Esophagus muscularis mucosa (tissue), 3 donors: ENCODE measurements at regions not wholly inside any gene's neighbourhood (a gene's known extent, or its start where the extent isn't known, plus 50 kb on each side); places are given as distances from the start of the nearest gene placed in this dataset.
"Not testable (repeated sequence)": the region's sequence is repeated elsewhere in the genome, so short reads cannot be mapped to it uniquely, and the experiment has no call there.

ENCODE experiments used
- POLR2A ChIP-seq: fragments of 450-650 bp; IDR thresholded peaks from one replicate; pipeline ENCODE4 v1.6.1; 2017; ENCODE audit warnings: antibody characterized with exemption, moderate library complexity, mild to moderate bottlenecking, low read depth
- TF ChIP-seq, protein P1 (sequence below), 3 experiments: fragments of 200-600 bp in 2 of 3; fragments of 450-650 bp in 1 of 3; sonication (generic) in 2 of 3; IDR thresholded peaks; one replicate each; pipeline ENCODE4 v1.5.1; 2017 to 2019; ENCODE audit warnings: antibody characterized with exemption in 3 of 3, mild to moderate bottlenecking in 2 of 3, moderate library complexity in 1 of 3

DNA sequence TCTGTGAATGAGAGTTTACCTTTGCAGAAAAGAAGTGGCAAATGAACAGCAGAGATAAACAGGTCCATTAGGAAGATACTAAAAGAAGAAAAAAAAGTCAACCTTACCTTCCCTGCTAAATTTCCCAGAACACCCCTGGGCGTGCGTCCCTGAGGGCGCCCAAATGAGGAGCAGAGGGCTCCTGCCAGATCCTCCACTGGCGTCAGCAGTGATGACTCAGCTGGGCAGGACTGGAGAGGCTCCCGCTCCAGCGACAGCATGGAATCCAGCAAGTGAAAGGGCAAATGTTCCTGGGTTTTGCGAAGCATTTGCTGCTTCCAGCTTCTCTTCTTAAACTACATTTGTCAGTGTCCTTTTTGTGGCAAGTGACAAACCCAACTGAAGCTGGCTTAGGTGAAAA is 314.4 kb downstream of the ADGRD1 start:
- not testable (repeated sequence) for TF ChIP-seq POLR2A
- TF ChIP-seq, protein P1, sequence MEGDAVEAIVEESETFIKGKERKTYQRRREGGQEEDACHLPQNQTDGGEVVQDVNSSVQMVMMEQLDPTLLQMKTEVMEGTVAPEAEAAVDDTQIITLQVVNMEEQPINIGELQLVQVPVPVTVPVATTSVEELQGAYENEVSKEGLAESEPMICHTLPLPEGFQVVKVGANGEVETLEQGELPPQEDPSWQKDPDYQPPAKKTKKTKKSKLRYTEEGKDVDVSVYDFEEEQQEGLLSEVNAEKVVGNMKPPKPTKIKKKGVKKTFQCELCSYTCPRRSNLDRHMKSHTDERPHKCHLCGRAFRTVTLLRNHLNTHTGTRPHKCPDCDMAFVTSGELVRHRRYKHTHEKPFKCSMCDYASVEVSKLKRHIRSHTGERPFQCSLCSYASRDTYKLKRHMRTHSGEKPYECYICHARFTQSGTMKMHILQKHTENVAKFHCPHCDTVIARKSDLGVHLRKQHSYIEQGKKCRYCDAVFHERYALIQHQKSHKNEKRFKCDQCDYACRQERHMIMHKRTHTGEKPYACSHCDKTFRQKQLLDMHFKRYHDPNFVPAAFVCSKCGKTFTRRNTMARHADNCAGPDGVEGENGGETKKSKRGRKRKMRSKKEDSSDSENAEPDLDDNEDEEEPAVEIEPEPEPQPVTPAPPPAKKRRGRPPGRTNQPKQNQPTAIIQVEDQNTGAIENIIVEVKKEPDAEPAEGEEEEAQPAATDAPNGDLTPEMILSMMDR (IDR thresholded peaks at IDR 0.05): not testable (repeated sequence)
